Trophoblast cell (in vitro differentiated cells and primary cell): ENCODE measurements at regions not wholly inside any gene's neighbourhood (a gene's known extent, or its start where the extent isn't known, plus 50 kb on each side); places are given as distances from the start of the nearest gene placed in this dataset.

Source experiments
- DNase-seq, 2 donors: peaks; one replicate each; pipeline ENCODE4 v3.0.0-alpha.2; 2016
- H2AFZ ChIP-seq: 2 replicates; pipeline ENCODE4 v1.6.1; 2013; ENCODE audit warnings: low read length, moderate library complexity, mild to moderate bottlenecking; ENCODE audit not compliant: insufficient read depth, poor library complexity
- H2AK5ac ChIP-seq: 2 replicates; pipeline ENCODE4 v1.6.1; 2013; ENCODE audit warnings: mild to moderate bottlenecking, low read length
- H2BK120ac ChIP-seq: 2 replicates; pipeline ENCODE4 v1.6.1; 2013; ENCODE audit warnings: low read length, mild to moderate bottlenecking, moderate library complexity; ENCODE audit not compliant: insufficient read depth, poor library complexity
- H2BK12ac ChIP-seq: 2 replicates; pipeline ENCODE4 v1.6.1; 2013; ENCODE audit warnings: mild to moderate bottlenecking, low read length, moderate library complexity
- H2BK5ac ChIP-seq: 2 replicates; pipeline ENCODE4 v1.6.1; 2013; ENCODE audit warnings: low read length, low read depth, moderate library complexity, mild to moderate bottlenecking; ENCODE audit not compliant: poor library complexity
- H3K14ac ChIP-seq: 2 replicates; pipeline ENCODE4 v1.6.1; 2013; ENCODE audit warnings: mild to moderate bottlenecking, low read length
- H3K18ac ChIP-seq: 2 replicates; pipeline ENCODE4 v1.6.1; 2013; ENCODE audit warnings: mild to moderate bottlenecking, low read length
- H3K23ac ChIP-seq: 2 replicates; pipeline ENCODE4 v1.6.1; 2013; ENCODE audit warnings: low read length
- H3K27ac ChIP-seq: 2 replicates; pipeline ENCODE4 v1.5.1; 2013; ENCODE audit warnings: low read depth, mild to moderate bottlenecking, inconsistent platforms, low read length, moderate library complexity
- H3K27me3 ChIP-seq: 2 replicates; pipeline ENCODE4 v1.6.1; 2013; ENCODE audit warnings: inconsistent platforms, mild to moderate bottlenecking, low read length, moderate library complexity; ENCODE audit not compliant: insufficient read depth
- H3K36me3 ChIP-seq, 2 experiments: 1 replicate in 1 of 2; 2 replicates in 1 of 2; pipeline ENCODE4 v1.6.1; 2013; ENCODE audit warnings: low read length in 2 of 2, mild to moderate bottlenecking in 2 of 2, moderate library complexity in 1 of 2; ENCODE audit not compliant: insufficient read depth in 2 of 2, control insufficient read depth in 1 of 2
- H3K4ac ChIP-seq: 2 replicates; pipeline ENCODE4 v1.6.1; 2013; ENCODE audit warnings: low read depth, mild to moderate bottlenecking, low read length, moderate library complexity
- H3K4me1 ChIP-seq, 2 experiments: 1 replicate in 1 of 2; 2 replicates in 1 of 2; pipeline ENCODE4 v1.6.1; 2013; ENCODE audit warnings: low read length in 2 of 2, mild to moderate bottlenecking in 2 of 2, moderate library complexity in 1 of 2; ENCODE audit not compliant: insufficient read depth in 2 of 2, control insufficient read depth in 1 of 2
- H3K4me2 ChIP-seq: 2 replicates; pipeline ENCODE4 v1.6.1; 2013; ENCODE audit warnings: inconsistent platforms, mild to moderate bottlenecking, low read length, moderate library complexity
- H3K4me3 ChIP-seq: 2 replicates; pipeline ENCODE4 v1.5.1; 2013; ENCODE audit warnings: mild to moderate bottlenecking, low read depth, low read length, inconsistent platforms
- H3K79me1 ChIP-seq: one replicate; pipeline ENCODE4 v1.6.1; 2013; ENCODE audit warnings: low read length
- H3K79me2 ChIP-seq: 2 replicates; pipeline ENCODE4 v1.6.1; 2013; ENCODE audit warnings: low read length, mild to moderate bottlenecking; ENCODE audit not compliant: control insufficient read depth, insufficient read depth, poor library complexity
- H3K9ac ChIP-seq: 2 replicates; pipeline ENCODE4 v1.6.1; 2013; ENCODE audit warnings: mild to moderate bottlenecking, low read length
- H3K9me3 ChIP-seq: 2 replicates; pipeline ENCODE4 v1.6.1; 2013; ENCODE audit warnings: low read depth, mild to moderate bottlenecking, control low read depth, inconsistent platforms, low read length; ENCODE audit not compliant: insufficient read depth
- H4K12ac ChIP-seq: 2 replicates; pipeline ENCODE4 v1.6.1; 2013; ENCODE audit warnings: low read depth, mild to moderate bottlenecking, low read length, moderate library complexity
- H4K8ac ChIP-seq: 2 replicates; pipeline ENCODE4 v1.6.1; 2013; ENCODE audit warnings: low read depth, mild to moderate bottlenecking, low read length, moderate library complexity
- H4K91ac ChIP-seq: one replicate; pipeline ENCODE4 v1.6.1; 2013; ENCODE audit warnings: low read depth, mild to moderate bottlenecking, low read length, moderate library complexity
- WGBS: extraction: QIAGEN DNeasy Blood & Tissue Kit; methylation state at CpG from one replicate; pipeline ENCODE4 v1.1.7; 2013; ENCODE audit warnings: missing lambda C conversion rate; ENCODE audit not compliant: insufficient read length, insufficient coverage; ENCODE audit errors: extremely low coverage; 5-methylcytosine and 5-hydroxymethylcytosine counted together

GRCh38 chr19:56894626-56895025 lies 54.1 kb upstream of the PEG3 start:
- no CpG with 5 or more reads among the region's 9 CpGs for WGBS

GRCh38 chr19:56896095-56896494 lies 55.6 kb upstream of the PEG3 start:
- no peak overlapping the region for H3K23ac ChIP-seq
- H3K9ac ChIP-seq = no peak overlapping the region
- no peaks in the 10 kb centered on the region for H3K79me1 ChIP-seq
- H3K36me3 ChIP-seq = no peaks in the 10 kb centered on the region
- H2AK5ac ChIP-seq = no peak overlapping the region
- no peak for DNase-seq
- no peak overlapping the region for H4K91ac ChIP-seq
- no peak overlapping the region for H3K14ac ChIP-seq
- no peak overlapping the region for H3K18ac ChIP-seq
- no CpG with 5 or more reads among the region's 3 CpGs for WGBS
- no peak overlapping the region for H2BK120ac ChIP-seq
- H3K9me3 ChIP-seq = peaks cover 37% of the 10 kb centered on the region
- no peaks in the 10 kb centered on the region for H3K4me1 ChIP-seq
- no peak overlapping the region for H4K12ac ChIP-seq
- H2BK12ac ChIP-seq = no peak overlapping the region
- no peak overlapping the region for H3K4me3 ChIP-seq
- no peaks in the 10 kb centered on the region for H3K79me2 ChIP-seq
- H3K27me3 ChIP-seq = no peaks in the 10 kb centered on the region
- no peak overlapping the region for H3K27ac ChIP-seq
- no peak overlapping the region for H3K4me2 ChIP-seq
- H3K4ac ChIP-seq = no peak overlapping the region
- no peak overlapping the region for H2AFZ ChIP-seq
- no peak overlapping the region for H2BK5ac ChIP-seq
- no peak overlapping the region for H4K8ac ChIP-seq

More at GRCh38 chr19:56894626-56895025, 54.1 kb upstream of the PEG3 start:
- Histone ChIP-seq H2BK5ac (no peak overlapping the region), H2AK5ac (no peak overlapping the region), H4K91ac (no peak overlapping the region), H3K23ac (no peak overlapping the region), H3K4me2 (no peak overlapping the region), H2AFZ (no peak overlapping the region), H3K18ac (no peak overlapping the region), H3K79me2 (no peaks in the 10 kb centered on the region), H3K9ac (no peak overlapping the region), H3K9me3 (peaks cover 27% of the 10 kb centered on the region), H3K36me3 (no peaks in the 10 kb centered on the region), H3K4me3 (no peak overlapping the region), H2BK120ac (no peak overlapping the region), H2BK12ac (no peak overlapping the region), H3K4me1 (no peaks in the 10 kb centered on the region), H3K4ac (no peak overlapping the region), H3K14ac (no peak overlapping the region), H3K27me3 (no peaks in the 10 kb centered on the region), H3K79me1 (no peaks in the 10 kb centered on the region), H3K27ac (no peak overlapping the region), H4K12ac (no peak overlapping the region), H4K8ac (no peak overlapping the region)
- no peak for DNase-seq

GRCh38 chr19:56899943-56900342 lies 59.4 kb upstream of the PEG3 start:
- DNase-seq = no peak
- Histone ChIP-seq H3K4ac (no peak overlapping the region), H2BK5ac (no peak overlapping the region), H2AFZ (no peak overlapping the region), H2BK12ac (no peak overlapping the region), H4K8ac (no peak overlapping the region), H3K4me3 (no peak overlapping the region), H3K4me2 (no peak overlapping the region), H2BK120ac (no peak overlapping the region), H4K91ac (no peak overlapping the region), H4K12ac (no peak overlapping the region), H3K79me2 (no peaks in the 10 kb centered on the region), H3K36me3 (no peaks in the 10 kb centered on the region), H3K14ac (no peak overlapping the region), H3K23ac (no peak overlapping the region), H3K4me1 (no peaks in the 10 kb centered on the region), H2AK5ac (no peak overlapping the region), H3K9ac (no peak overlapping the region), H3K9me3 (peaks cover 32% of the 10 kb centered on the region), H3K79me1 (no peaks in the 10 kb centered on the region), H3K27ac (no peak overlapping the region), H3K27me3 (no peaks in the 10 kb centered on the region), H3K18ac (no peak overlapping the region)
- WGBS = no CpG with 5 or more reads among the region's 6 CpGs

- Histone ChIP-seq H3K4me3 (no peak overlapping the region), H2AFZ (no peak overlapping the region), H2BK12ac (no peak overlapping the region), H2BK120ac (no peak overlapping the region), H4K8ac (no peak overlapping the region), H3K9ac (no peak overlapping the region), H3K79me2 (no peaks in the 10 kb centered on the region), H3K27ac (no peak overlapping the region), H3K4me1 (no peaks in the 10 kb centered on the region), H2BK5ac (no peak overlapping the region), H4K91ac (no peak overlapping the region), H3K18ac (no peak overlapping the region), H2AK5ac (no peak overlapping the region), H3K27me3 (no peaks in the 10 kb centered on the region), H3K9me3 (peaks cover 36% of the 10 kb centered on the region), H4K12ac (no peak overlapping the region), H3K36me3 (no peaks in the 10 kb centered on the region), H3K23ac (no peak overlapping the region), H3K4ac (no peak overlapping the region), H3K4me2 (no peak overlapping the region), H3K14ac (no peak overlapping the region), H3K79me1 (no peaks in the 10 kb centered on the region)
- DNase-seq = no peak
- no CpG with 5 or more reads among the region's 12 CpGs for WGBS
Measured at GRCh38 chr19:56900573-56901097, 60.1 kb upstream of the PEG3 start.
